Activated T-cell treated with anti-CD3 and anti-CD28 coated beads, Interleukin-2, amount 50 U/mL, for 48 hours (primary cell): ENCODE measurements at regions not wholly inside any gene's neighbourhood (a gene's known extent, or its start where the extent isn't known, plus 50 kb on each side); places are given as distances from the start of the nearest gene placed in this dataset.

ENCODE experiments used
- DNase-seq, 2 experiments: peaks; one replicate each; pipeline ENCODE4 v3.0.0-alpha.2; 2020

- no peak for DNase-seq
Measured at GRCh38 chr5:29905626-29906353, 1287.7 kb upstream of the CDH6 start.

DNA sequence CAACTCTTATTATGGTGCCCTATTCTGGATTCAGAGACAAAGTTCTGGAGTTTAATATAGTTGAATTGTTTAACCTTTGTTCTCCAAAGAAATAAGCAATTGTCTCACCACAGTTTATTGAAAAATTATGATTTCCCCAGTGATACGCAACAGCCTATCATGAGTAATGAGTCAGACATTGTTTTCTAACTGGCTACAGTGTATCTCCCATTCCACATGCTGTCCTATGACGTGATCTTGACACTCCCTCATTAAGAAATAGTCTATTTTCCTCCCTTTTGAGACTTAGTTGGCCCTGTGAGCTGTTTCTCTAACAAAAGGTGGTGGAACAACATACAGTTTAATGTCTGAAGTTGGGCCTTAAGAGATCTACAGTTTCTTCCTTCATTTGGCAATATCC lies 1290.6 kb upstream of the CDH6 start:
- DNase-seq = no peak

GRCh38 chr5:29899583-29899982 lies 1293.9 kb upstream of the CDH6 start:
- DNase-seq = no peak

- no peak for DNase-seq
Measured at GRCh38 chr5:29897916-29898315, 1295.6 kb upstream of the CDH6 start.

GRCh38 chr5:29896646-29897045 lies 1296.8 kb upstream of the CDH6 start:
- DNase-seq = no peak

GRCh38 chr5:29894668-29895067 lies 1298.8 kb upstream of the CDH6 start:
- no peak for DNase-seq

DNA sequence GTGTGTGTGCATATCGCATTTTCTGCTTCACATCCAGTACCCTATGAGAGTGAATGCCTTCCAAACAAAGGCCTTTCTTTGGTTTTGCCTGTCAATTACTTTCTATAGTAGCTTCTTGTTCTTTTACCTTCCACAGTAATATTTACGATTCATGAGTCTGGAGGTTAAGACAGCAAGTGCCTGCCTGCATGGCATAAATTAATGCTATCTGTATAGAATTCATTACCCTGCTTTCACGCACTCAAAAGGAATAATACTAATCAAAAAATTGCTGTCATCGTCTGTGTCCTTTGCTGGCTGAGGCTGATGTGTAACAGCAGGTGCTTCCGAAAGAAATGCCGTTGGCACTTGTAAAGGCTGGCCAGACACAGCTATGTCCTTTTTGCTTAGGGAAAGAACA lies 1304.4 kb upstream of the CDH6 start:
- no peak for DNase-seq

- no peak for DNase-seq
Measured at GRCh38 chr5:29885595-29885994, 1307.9 kb upstream of the CDH6 start.

DNA sequence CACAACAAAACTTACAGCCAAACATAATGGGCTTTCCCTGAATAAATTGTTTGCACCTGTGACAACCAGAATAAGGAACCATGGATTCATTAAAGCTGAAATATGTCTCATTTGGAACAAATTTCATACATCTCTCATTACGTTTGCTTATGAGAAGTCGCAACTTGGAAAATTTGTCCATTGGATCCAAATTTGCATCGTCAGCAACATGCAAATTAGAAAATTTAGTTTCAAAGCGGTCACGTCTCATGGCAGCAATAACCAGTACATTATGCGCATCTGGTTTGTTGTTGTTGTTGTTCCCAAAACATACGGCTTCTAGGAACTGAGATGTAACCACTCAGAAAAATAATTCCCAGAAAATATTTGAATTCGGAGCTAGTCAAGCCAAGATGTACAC lies 1311.5 kb upstream of the CDH6 start:
- no peak for DNase-seq

DNA sequence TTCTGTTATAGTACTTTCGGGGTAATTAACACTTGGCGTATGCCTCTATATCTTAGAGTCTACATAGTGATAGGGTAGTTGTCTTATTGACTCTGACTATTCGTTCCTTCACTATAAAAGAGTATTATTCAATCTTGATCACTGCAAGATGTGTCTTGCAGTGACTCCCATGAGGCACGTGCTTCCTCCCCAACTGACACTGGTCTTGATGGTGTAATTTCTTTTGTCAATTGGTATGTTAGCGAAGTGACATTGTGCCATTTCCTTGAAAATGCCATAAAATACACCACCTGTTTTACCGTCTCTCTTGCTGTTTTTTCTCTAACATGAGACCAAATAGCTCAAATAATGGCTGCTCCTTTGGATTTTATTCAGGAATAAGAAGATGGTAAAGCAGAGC lies 1314.1 kb upstream of the CDH6 start:
- no peak for DNase-seq

DNA sequence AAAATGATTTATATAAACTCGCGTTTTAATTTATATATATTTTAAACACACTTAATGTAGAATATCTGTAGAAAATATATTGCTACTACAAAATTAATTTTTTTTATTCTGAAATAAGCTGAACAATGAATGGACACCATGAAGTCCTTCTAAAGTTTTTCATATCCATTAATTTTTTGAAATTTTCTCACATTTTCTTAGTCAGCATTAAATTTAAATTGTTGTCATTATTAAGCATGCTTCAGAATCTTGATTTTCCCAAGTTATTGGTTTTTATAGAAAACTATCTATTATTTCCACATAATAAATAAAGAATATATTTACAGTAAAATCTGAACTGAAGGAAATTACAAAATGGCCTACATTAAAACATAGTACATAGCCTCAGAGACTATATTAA lies 1314.9 kb upstream of the CDH6 start:
- no peak for DNase-seq

GRCh38 chr5:29867155-29867554 lies 1326.3 kb upstream of the CDH6 start:
- DNase-seq = no peak

DNA sequence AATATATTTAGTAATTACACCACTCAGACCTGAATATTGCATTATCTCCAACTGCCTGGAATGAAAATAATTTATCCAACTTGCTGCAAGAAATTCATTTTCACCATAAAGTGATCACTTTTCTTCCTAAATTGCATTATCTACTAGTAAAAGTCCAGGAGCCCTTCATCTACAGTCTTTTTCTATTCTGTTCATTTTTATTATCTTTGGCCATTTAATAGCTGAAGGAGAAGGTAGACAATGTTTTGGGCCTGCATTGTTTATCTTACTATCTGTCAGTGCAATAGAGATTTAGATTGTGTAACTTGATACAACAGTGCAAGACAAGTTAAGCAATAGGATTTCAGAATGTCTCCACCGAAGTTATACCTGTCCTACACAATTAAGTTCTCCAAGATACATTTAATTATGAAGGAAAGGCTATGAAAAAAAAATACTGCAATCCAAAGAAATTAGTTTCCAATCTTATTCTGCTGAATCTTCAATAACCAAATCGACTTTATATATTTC lies 1339.7 kb upstream of the CDH6 start:
- no peak for DNase-seq

- DNase-seq = no peak
Measured at GRCh38 chr5:29852329-29852728, 1341.2 kb upstream of the CDH6 start.

DNA sequence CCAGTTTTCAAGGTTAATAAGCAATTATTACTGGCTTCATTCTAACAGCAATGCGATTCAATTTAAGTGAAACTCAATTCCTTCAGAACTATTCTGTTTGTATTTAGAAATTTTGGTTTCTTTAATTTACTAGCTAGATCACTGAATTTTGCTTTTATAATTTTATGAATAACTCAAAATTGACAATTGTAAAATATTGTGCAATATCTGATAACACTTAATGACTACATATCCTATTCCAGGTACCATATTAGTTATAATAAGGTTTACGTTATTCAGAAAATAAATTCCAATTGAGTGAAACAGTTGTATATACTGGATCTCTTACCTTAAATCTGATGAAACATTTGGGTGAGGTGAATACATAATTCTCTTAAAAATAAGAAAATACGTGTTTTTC lies 1348.3 kb upstream of the CDH6 start:
- no peak for DNase-seq

- DNase-seq = no peak
Measured at GRCh38 chr5:29833394-29833793, 1360.1 kb upstream of the CDH6 start.

DNA sequence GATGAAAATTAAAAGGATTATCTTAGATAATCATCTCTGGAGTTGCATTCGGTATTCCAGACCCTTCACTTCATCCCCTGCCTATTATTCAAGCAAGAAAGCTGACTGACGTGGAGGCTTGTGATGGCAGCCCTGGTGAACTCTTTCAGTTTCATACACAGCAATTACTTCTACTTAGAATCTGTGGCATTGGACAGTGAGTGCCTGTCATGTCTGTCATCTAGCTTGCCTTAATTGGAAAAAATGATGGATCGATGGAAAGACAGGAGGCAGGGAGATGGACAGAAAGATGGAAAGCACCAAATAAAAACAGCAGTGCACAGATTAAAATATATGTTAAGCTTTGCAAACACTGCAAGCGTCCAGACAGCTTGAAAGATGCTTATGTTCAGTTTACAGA lies 1371.0 kb upstream of the CDH6 start:
- no peak for DNase-seq

- no peak for DNase-seq
Measured at GRCh38 chr5:29811914-29812679, 1381.4 kb upstream of the CDH6 start.

- DNase-seq = no peak
Measured at GRCh38 chr5:29805804-29806203, 1387.7 kb upstream of the CDH6 start.

GRCh38 chr5:29800752-29801151 lies 1392.7 kb upstream of the CDH6 start:
- no peak for DNase-seq

GRCh38 chr5:29796013-29796412 lies 1397.5 kb upstream of the CDH6 start:
- no peak for DNase-seq

GRCh38 chr5:29795096-29795652 lies 1398.3 kb upstream of the CDH6 start:
- no peak for DNase-seq

DNA sequence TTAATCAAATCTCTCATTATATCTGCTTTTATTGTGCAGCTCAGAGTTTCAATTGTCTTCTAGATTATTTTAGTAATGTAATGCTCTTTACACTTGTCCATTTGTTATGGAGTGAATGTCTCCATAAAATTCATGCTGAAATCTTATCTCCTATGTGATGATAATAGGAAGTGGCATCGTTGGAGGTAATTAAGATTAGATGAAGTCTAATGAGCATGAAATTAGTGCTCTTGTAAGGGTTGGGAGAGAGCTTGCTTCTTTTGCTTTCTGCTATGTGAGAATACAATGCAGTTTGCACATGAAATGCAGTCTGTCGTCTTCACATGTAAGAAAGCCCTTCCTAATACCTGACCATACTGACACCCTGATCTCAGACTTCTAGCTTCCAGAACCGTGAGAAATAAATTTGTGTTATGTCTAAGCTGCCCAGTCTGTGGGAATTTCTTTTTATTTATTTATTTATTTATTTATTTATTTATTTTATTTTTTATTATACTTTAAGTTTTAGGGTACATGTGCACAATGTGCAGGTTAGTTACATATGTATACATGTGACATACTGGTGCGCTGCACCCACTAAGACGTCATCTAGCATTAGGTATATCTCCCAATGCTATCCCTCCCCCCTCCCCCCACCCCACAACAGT lies 1399.2 kb upstream of the CDH6 start:
- no peak for DNase-seq

DNA sequence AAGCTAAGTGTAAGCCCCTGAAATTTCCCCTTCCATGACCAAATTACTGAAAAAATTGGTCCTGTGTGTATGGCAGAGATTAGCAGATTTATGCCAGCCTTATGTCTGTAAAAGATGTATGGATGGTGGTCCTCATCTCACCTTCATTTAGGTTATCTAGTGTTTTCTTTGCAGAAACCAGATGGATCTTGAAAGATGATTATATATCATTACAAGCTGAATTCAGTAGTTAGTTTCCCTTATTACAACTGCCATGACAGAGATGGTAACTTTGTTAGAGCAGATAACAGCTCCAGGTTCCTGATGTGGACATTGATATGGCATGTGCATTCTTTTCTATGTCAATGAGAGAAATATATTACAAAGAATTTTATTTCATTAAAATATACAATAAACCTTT lies 1403.2 kb upstream of the CDH6 start:
- DNase-seq = no peak
